Fibroblast of peridontal ligament (primary cell): ENCODE measurements at regions not wholly inside any gene's neighbourhood (a gene's known extent, or its start where the extent isn't known, plus 50 kb on each side); places are given as distances from the start of the nearest gene placed in this dataset.

Experiments
- DNase-seq: peaks from one replicate; pipeline ENCODE4 v3.0.0-alpha.2; 2010; ENCODE audit errors: extremely low read depth

DNA sequence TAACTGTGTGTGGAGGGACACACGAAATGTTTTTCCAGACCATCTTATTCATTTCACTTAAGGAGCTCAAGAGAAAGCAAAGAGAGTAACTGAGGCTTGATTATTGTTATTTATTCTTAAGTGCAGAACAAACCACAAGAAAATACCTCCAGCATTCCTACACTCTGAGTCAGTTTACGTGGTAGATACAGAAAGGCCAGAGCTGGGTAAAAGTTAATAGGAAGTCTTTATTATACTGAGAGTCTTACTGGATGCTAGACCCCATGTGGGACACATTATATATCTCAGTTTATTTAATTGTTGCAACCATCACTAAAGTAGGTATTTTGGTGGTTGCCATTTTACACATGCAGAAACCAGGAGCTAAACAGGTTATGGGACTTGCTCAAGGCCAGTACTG lies 261.4 kb upstream of the POU2AF2 start:
- DNase-seq, result peak; percentile 55

DNA sequence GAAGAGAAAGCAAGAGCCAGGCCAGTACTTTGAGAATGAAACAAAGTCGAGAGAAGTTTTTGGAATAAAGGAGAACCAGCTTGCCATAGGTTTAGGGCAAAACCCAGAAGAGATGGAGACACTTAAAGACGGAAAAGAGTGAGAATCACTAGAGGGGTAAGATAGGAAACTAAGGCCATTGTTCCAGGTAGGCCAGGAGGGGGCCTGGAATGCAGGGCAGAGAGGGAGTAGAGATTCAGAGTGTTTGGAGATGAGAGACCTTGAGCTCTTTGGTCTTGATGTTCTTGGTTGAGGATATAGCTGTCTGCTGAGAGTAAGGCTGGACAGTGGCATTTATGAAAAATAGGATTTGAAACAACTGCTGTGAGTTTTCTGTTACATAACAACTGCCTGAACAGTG lies 263.3 kb upstream of the POU2AF2 start:
- no peak for DNase-seq

DNA sequence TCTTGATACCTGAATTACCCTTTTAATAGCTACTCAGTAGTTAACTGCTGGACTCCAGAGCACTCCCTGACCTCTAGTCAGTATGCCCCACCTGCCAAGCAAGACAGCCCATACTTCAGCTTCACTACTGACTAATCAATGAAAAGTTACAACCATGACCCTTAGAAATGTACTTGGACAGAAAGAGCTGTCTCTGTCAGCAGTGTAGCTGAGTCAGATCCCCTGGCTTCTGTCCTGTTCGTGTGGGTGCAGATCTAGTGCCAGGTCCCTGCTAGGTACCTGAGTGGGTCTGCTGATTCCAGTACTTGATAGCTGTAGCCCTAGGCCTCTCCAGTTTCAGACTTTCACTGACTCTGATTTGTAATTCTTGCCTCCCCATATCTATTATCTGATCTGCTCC lies 265.8 kb upstream of the POU2AF2 start:
- DNase-seq, result no peak

DNA sequence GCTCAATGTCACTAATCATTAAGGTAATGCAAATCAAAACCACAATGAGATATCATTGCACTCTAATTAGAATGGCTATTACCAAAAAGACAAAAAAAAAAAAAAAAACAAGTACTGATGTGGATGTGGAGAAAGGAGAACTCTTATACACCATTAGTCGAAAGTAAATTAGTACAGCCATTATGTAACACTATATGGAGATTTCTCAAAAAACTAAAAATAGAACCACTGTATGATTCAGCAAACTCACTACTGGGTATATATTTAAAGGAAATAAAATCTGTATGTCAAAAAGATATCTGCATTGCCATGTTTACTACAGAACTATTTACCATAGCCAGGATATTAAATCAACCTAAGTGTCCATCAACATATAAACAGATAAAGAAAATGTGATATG lies 265.4 kb upstream of the ARHGAP20 start:
- DNase-seq, result no peak

DNA sequence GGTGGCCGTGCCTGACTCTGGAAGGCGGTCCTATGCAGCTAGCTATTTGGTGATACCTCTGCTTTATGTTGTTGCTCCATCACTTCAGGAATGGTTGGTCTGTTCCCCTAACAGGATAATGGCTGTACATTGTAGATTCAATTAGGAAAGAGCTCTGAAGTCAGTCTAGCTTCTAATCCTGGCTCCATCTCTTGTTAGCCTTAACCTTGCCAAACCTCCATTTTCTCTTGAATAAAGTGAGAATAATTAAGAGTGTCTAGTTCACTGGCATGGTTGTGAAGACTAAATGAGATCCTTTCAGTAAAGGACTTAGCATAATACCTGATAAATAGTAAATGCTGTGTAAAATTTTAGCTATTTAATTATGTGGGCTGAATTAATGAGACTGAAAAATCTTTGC lies 262.5 kb upstream of the ARHGAP20 start:
- DNase-seq, result no peak

DNA sequence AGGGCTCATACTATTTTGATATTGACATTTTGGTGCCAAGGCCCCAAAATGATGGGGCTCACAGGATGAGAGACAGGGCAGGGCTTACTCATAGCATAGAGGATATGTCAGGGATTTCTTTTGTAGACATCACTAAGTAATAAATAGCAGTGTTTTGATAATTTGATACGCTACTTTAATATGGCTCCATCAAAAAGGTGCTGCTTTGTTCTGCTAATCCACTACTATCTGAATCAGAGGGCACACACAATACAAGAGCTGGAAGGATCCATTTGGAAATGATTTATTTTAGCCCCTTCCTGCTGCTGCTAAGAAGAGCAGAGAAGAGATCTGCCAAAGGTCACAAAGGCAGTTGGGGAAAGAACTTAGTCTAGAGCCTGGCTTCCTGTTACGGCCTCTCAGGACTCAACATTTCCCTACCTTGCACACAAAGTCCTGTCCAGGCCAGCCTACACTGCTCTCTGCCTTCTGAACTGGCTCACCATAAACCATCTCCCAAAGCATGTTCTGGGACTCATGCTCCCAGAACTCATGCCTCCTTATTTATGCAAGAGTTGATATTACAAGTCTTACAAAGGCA lies 261.3 kb upstream of the ARHGAP20 start:
- DNase-seq, result peak; percentile 15

DNA sequence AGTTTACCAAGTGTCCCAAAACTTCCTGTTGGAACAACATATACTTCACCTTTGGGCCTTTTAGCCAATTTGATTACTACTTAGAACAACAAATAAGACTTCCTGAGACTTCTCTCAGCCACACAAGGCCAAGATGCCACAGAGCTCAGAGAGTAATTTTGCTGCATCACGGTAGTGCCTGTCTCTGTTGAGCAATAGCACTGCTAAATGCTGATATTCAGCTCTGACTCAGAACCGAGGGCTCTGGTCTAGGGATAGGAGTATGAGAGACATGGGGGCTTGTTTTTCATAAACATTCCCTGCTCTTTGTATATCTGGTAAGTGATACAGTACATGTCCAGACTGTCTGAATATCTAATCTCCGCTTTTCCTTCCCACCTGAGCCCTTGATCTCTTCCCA lies 260.4 kb upstream of the ARHGAP20 start:
- peak; percentile 88 for DNase-seq

DNA sequence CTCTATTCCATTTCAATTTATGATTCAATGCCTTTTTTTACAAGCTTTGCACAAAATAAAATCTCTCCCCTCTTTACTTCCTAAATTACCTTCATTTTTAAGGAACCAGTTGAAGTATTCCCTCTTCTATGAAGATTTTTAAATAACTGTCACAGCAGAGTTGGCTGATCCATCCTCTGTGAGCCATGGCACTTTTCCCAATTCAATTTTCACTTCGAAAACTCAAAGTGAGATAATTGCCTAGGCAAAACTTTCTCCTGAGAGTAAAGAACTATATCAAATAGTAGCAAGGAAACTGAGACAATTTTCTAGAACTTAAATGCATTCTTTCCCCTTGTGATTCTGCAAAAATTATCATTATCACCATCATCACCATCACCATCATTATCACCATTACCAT lies 259.9 kb upstream of the ARHGAP20 start:
- DNase-seq, result no peak

DNA sequence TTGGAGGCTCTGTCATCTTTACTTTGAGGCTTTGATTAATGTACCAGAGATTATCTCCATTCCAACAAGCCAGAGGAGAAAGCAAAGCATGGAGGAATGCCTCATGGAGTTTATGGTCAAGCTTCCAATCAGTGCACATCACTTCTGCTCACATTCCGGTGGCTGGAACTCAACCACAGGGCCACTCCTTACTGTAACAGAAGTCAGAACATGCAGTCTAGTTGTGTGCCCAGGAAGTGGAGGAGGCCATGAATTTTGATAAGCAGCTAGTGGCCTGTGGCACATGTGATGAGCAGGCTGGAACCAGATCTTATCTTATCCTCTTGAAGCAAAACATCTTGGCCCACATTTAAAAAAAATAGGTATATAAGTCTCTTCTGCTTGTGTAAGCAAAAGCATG lies 258.9 kb upstream of the ARHGAP20 start:
- peak; percentile 69 for DNase-seq

DNA sequence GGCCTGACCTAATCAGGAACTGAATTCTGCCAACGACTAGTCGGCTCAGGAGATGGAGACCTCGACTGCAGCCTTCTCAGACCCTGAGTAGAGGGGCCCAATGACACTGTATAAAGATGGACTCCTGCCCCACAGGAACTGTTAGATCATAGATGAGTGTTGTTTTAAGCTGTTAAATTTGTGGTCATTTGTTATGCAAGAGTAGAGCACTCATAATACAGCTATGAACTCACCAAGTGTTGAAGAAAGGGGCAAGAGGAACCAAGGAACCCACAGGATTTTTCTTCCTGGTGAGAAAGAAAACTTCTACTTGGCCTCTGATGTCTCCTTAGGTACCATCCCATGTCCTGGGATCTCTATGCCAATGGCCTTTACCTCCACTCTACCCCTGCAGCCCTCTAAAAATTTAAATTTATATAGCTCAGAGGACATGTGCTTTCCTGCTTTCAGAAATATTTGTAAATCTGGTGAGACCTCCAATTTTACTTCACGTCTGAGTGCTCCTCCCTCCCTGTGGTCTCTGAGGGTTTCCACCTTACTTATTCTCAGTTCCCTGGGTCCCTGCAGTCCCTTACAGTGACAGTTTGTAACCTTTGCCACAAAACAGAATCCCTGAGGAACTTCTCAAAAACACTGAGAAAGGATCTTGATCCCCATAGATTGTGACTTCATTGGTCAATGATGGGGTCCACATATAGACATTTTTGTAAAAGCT lies 256.3 kb upstream of the ARHGAP20 start:
- peak; percentile 55 for DNase-seq

DNA sequence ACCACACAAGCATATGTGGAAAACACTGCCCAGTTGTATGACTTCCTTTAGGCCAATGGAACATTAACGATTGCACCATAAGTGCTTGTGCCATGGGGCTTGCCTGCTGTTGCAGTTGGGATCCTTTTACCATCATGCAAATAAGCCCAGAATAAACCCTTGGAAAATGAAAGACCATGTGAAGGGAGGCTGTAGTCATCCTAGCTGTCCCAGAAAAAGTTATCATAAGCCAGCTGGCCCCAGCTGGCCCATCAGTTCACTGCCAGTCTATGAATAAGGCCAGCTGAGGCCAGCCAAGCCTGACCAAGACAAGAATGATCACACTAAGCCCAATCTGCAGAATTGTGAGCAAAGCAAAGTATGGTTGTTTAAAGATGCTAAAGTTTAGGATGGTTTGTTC lies 253.9 kb upstream of the ARHGAP20 start:
- peak; percentile 24 for DNase-seq

DNA sequence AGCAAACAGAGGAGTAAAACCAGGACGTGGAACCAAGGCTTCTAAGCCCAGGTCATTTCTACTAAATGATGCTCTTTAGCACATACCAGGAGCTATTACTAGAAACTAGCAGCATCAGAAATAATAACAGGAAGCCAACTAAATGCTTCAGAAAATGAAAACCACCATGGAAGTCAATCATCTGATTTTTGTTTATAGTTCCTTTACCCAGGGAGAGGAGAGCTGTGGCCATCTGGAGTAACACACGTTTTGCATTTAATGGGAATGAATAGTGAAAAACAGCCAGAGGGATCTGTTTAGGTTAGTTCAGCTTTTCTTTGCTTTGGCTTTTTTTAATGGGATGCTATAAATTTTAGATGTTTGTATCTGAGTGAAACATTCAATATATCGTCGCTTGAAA lies 250.7 kb upstream of the ARHGAP20 start:
- DNase-seq, result peak; percentile 74

DNA sequence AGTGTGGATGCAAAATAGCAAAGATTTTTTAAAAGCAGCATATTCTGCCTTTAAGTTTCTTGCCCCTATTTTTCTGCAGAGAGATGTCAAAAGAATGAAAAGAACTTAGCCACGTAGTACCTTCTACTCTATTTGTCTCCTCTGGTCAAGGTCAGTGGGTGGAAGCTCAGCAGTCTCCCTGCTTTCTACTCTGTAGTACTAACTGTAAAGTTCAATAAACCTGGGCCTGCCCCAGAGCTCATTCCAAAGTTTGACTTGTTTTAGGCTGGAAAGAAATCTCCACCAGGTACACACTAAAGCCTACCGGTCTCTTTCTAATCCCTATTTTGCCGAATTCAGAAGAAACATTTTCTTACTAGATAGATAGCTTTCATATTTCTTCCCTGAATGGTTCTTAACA lies 247.9 kb upstream of the ARHGAP20 start:
- DNase-seq, result no peak

DNA sequence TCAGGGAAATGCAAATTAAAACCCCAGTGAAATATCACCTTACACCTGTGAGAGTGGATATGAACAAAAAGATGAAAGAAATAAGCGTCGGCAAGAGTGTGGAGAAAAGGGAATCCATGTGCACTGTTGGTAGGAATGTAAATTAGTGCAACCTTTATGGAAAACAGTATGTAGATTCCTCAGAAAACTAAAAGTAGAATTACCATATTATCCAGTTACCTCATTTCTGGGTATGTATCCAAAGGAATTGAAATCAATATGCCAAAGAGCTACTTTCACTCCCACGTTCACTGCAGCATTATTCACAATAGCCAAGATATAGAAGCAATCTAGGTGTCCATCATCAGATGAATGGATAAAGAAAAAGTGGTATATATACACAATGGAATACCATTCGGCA lies 246.0 kb upstream of the ARHGAP20 start:
- no peak for DNase-seq

DNA sequence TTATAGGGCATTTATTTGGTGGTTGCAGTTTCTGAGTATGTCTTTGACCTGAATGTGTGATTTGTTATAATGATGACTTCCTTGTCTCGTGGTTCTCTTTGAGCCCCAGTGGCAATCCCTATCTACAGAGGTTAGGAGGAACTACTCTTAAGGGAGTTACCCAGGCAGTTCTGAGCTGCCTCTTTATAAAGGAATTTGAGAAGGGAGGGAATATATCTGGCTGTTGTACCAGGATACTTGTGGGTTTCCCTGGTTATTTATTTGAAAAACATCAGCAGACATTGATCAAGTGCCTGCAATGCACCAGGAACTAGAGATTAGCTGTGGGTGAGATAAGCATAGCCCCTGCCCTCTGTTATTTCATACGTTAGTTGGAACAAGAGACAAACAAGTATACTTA lies 243.5 kb upstream of the ARHGAP20 start:
- DNase-seq, result no peak

DNA sequence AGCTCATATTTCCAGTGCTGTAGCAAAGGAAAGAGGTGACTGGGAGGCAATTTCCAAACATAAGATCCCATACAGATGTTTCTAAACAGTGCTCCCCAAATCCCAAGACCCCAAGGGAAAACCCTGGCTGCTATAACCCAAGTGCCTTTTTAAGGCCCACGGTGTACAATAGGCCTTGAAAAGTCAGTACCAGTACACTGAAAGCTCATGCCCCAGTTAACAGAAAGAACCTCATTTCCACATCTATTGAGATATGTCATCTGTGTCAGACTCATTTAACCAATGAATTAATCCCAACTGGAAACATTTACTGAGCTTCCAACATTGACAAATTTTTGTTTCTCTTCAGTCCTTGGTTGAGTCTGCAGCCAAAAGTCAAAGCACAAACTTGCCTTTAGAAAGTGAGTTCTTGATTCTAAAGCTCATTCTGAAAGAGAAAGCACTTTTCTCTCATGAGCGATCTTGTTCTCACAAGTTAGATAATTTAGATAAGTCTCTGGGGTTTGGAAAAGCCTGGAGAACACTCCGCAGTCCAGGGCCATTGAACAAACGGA lies 239.8 kb upstream of the ARHGAP20 start:
- DNase-seq, result peak; percentile 41

DNA sequence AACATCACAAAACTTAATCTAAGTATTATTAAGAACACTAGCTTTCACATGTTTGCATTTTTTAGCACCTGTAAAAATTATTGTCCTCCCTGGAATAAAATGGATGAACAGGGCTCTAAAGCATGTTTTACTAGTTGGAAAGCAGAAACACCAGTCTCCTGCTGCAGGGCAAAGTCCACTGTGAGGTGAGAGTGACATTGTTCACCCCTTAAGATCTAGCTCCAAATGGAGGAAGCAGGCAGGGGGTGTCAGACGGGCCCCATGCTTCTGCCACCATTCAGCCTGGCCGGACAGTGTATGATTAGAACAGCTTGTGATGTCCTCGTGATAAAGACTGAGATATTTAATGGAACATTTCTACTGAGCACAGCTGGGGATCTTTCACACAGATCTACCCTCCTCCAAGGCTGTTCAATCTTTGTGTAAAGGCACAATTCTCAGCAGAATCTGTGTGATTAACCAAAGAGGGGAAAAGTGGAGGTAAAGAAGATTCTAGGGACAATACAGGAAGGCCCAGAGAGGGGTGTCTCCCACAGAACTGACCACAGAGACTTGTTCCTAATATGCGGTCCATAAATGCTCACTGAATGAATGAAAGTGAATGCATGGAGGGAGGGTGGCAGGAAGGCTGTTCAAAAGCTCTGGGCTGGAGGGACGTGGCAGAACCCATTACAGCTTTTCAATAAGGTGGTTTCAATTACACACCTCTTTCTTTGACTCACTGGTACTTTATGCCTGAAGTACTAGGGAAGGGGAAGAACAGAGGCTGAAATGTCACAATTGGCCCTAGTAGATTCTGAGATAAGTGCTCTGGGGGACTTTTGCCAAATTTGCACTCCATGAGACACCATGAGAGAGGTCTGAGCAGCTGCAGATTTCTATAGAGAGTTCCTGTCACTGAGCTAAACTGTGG lies 239.1 kb upstream of the ARHGAP20 start:
- no peak for DNase-seq

DNA sequence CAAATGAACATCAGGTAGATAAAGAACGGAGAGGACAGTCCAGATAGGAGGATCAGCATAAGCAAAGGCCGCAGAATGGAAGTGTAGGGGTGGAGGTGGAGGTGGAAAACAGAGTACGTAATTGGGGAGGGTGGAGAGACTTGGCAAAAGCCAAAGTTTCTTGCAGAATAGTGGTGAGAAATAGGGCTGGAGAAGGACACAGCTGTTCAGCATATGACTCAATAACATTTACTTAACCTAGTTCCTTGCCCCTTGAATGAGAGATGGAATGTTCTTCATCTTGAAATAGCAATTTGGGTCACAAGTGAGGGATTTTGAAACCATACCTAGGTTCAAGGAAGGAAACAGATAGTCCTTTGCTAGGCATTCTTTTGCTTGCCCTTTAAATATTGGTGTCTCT lies 235.9 kb upstream of the ARHGAP20 start:
- peak; percentile 53 for DNase-seq

DNA sequence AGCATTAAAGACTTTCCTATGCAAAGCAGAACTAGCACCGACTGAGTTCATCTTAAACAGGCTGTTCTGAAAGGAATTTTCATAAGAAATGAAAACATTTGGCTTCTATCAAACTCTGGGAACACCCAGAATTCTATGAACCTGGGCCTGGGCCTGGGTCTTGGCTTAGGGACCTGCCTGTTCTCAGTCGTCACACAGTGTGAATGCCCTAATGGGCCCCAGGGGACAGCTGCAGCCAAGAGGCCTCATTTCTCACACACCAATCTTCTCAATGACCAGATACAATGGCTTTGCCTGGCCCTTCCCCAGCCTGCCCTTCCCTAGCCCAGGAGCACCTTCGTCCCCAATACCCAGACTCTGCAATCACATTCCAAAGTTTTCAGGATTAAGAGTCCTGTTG lies 234.9 kb upstream of the ARHGAP20 start:
- DNase-seq, result no peak

DNA sequence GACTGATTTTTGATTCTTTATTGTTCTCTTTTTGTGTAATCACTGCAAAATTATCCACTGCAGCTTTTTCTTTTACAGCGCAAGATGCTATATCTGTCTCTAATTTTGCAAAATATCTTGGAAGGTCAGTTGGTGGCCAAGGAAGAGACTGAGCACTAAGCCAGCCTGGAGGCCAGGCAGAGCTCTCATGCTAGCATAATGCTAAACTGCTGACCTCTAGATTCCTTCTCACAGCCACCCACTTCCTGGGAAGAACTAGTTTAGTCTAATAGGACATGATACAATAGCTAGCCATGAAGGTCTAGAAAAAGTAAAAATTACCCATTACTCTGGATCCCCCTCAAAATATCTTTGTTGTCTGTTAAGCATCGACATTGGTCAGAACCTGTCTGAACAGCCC lies 227.2 kb upstream of the ARHGAP20 start:
- no peak for DNase-seq

DNA sequence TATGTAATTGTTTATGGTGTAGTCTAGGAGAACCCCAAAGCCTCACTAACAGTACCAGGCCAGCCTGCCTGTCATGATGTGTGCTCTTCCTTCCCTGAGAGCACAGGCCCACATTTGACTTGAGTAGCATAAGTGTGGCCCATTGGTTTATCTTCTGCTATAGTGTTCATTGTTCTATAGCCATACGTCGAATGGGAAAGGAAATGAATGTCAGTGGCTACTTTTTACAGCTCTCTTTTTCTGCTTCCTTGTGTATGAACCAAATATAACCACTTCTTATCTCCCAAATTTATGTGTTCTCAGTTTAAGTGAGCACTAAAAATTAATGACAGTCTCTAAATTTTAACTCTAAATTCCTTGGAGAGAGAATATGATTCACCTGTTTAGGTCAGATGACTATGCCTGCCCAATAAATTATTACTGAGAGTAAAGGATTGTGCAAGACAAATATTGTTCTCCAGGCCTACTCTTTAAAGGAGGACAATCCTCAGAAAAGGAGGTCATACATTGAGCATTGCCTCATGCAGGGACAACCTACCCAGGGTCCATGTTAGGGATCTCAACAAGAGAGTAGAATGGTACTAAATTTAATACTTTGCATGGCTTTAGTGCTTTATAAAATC lies 222.9 kb upstream of the ARHGAP20 start:
- DNase-seq, result no peak

DNA sequence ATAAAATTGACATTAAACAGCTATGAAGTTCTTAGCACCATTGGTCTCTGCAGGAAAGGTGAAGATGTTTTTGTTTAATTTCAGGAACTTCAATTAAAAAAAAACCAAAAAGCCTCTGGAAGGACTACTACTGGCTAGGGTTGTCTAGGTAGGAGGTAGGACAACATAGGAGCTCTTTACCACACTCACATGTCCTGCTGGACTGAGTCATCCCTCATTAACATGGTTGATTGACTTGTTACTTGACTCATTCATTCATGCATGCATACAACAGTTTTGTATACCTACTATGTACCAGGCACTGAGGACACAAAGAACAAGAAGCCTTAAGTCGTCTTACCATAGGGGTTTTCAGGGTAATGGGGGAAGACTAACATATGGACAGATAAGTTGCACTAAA lies 216.9 kb upstream of the ARHGAP20 start:
- no peak for DNase-seq
